Stimulated activated naive CD4-positive, alpha-beta T cell (primary cell): ENCODE measurements at regions not wholly inside any gene's neighbourhood (a gene's known extent, or its start where the extent isn't known, plus 50 kb on each side); places are given as distances from the start of the nearest gene placed in this dataset.
"Not testable (repeated sequence)": the region's sequence is repeated elsewhere in the genome, so short reads cannot be mapped to it uniquely, and the experiment has no call there.

ENCODE experiments used
- DNase-seq, 6 experiments: peaks; one replicate each; lab custom pipeline; 2025; lab: John Stamatoyannopoulos, UW

DNA sequence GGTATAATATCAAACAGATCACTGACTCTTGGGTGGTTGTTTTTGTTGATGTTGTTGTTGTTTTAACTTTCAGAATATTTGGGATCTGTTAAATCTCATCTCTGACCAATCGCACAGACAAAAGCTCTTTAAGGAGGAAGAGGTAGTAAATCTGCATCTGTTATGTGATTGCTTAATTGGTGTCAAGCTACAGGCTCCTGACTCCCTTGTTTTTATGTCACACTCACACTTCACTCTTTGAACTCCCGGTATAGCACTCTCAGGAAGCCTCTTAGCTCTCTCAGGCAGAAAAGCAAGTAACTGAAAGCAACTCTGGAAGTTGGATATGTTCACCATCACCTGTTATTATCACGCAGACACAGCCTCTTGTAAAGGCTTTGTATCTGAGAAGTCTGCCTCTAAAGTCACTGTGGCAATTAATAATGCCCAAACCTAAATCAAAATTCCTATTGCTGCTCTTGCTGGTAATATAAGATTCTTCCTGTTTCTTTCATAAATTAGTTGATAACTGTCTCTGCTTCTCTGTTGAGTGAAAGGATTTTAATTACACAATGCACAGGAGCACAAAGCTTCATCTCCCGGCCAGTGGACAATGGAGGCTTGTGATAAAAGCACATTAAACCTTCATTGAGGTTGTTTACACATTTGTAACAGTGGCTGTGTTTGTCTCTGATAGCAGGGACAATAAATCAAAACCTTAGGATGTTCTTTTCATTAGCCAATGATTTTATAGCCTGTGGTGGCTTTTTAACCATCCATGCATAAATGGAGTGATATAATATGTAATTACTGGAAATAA, 576.7 kb downstream of the MFSD1 start:
- no peak for DNase-seq

DNA sequence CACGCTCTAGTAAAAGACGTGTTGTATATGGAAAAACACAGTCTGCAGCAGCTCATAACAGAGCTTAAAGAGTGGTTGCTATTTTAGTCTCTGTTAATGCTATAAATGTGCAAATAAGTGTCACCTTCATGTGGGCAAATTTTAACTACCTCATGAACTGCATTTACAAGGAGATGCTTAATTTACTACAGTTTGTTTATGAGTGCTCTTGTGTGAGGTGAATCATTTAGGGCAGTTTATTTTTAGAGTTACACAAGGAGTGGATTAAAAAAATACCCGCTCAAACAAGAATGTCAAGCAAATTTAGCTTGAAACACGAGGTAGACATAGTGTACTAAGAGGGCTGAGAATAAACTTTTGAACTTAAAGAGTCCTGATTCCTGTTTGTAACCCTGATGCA, 579.0 kb downstream of the MFSD1 start:
- DNase-seq = no peak

DNA sequence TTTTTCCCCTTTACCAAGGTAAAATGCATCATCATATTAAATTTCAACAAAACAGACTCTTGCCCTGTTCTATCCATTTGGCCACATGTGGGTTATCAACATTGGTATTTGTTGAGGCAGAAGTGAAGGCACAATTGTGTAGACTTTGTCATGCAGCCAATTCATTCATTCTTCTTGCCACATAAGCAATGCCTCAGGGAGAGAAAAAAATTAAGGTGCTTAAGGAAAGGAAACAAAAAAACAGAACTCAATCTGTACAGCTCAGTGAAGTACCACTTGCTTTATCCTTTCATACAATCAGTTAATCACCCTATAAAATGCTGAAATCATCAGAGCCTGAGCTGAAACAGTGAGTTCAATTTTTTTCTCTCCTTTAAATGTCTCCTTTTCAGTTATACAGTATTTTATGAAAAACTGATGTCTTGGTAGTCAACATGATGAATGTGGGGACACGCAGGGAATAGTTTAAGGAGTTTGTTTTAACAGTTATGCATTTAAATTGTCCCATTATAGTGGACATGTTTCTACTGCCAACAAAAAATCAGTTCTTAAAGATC, 588.9 kb downstream of the MFSD1 start:
- no peak for DNase-seq

DNA sequence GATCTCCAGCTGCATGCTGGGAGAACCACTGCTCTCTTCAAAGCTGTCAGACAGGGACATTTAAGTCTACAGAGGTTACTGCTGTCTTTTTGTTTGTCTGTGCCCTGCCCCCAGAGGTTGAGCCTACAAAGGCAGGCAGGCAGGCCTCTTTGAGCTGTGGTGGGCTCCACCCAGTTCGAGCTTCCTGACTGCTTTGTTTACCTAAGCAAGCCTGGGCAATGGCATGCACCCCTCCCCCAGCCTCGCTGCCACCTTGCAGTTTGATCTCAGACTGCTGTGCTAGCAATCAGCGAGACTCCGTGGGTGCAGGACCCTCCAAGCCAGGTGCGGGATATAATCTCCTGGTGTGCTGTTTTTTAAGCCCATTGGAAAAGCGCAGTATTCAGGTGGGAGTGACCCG, 591.0 kb upstream of the IL12A start:
- DNase-seq = not testable (repeated sequence)

DNA sequence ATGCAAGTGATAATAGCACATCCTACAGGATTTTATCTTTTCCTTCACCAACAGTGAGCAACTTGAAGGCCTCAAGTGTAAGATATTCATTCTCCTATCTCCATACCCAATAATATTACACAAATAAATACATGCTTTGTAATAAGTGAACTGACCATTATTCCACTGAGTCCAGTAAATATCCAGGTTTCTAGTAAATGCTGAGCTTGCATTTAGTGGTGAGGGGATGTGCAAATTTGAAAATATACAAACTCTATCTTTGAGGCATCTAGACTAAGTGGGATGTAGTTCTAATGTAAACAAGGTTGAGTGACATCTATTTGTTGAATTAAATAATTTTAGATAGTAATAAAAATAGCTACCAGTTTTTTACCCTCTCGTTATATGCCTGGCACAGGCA, 587.6 kb upstream of the IL12A start:
- no peak for DNase-seq

DNA sequence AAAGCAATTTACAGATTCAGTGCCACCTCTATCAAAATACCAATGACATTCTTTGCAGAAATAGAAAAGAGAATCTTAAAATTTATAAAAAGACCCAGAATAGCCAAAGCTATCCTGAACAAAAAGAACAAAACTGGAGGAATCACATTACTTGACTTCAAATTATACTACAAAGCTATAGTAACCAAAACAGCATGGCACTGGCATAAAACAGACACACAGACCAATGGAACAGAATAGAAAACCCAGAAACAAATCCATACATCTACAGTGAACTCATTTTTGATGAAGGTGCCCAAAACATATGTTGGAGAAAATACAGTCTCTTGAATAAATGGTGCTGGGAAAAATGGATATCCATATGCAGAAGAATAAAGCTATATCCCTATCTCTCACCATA, 578.9 kb upstream of the IL12A start:
- not testable (repeated sequence) for DNase-seq

DNA sequence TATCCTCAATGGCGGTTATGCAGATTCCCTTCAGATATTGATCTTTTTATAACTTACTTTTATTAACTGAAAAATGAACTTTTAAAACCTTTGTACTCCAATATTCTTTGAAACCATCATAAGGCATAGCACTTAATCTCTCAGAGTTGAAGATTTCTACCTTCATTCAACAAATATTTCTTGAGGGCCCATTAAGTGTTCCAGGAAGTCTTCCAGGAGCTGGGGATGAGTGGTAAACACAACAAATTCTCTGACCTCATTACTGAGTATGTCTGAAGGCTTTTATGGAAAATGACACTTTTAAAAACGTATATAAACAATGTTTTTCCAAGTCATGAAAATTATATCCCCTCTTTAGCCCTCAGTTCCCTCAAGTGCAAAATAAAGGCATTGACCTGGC, 575.3 kb upstream of the IL12A start:
- no peak for DNase-seq

DNA sequence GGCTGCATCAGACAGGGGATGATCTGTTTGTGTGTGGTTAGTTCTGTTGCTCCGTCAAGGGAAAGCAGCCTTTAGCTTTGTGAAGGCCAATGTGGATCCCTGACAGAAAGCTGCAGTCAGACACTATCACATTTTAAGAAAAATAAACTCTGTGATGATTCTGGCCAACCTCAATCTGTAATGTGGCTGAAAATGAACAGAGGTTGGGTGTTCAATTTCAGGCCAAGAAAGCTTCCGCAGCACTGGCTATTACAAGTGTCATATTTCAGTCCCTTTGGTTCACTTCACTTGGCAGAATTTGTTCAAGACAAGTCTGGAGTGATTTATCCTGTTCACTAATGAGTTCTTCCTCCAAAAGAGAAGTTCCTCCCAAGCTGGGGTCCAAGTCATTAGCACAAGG, 571.8 kb upstream of the IL12A start:
- DNase-seq = no peak

DNA sequence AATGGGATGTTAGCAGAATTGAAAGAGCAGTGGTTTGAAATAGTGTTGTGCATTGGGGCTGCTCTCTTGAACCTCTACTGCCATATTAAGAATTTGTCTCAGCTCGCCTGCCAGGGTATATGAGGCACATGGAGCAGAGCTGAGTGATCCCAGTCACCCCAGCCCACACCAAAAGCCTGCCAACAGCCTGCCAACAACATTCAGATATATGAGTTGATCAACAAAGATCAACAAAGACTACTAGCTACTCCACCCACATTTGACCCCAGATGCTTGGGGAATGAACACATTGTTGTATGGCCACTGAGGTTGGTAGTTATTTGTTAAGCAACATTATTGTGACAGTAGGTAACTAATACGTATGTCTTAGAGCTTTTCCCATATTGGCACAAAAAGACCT, 570.9 kb upstream of the IL12A start:
- no peak for DNase-seq

DNA sequence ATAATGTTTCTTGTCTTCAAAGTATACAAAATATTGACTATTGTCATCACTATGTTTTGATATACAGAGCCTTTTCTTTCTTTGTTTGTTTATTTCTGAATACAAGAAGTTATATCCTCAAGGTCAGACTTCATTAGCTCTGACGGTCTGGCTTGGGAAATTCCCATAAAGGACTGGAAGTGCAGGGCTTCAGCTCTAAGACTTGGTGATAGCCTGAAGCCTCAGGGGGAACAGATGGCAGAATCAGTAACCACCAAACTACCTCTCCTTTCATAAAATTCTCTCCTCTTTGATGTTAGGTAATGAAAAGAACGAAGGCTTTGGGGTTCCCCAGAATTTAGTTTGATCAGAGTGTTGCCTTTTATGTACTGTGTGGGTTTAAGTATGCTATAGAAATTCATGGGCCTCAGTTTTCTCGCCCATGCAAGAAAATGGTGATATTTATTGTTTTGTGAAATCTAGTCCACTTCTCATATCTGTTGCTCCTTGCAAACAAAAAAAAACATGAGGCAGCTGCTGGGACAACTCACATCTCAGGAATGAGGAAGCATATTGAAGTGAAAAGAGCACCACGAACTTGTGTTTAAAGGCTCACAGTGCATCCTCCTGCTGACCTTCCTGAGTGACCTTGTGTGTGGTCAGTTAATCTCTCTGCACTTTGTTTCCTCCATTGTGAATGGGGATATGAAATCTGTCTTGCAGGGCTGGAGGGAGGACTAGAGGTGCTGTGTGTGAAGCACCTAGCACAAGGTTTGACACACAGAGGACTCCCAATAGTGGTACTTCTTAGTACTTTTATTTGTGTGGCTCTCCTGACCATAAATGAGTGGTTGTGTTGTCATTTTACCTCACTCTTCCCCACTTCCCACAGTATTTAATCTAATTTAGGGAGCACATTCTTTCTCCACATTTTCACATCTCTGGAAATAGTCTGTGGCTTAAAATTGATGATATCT, 569.8 kb upstream of the IL12A start:
- no peak for DNase-seq

DNA sequence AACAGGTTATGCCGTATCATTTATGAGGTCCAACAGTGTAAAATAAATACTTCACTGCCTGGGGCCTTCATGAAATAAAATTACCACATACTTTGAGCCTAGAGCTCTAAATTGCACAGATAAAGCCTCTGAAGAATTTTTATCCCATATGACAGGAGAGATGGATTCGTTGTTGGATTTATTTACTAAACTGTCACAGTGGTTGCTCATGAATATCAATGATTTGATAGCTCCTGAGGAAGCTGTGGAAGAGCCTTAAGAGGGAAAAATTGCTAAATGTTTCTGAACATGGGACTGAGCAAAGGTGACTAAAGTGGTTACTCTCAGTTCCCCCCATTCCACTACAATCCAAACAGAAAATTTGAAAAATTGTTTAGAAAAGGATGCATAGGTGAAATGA, 558.9 kb upstream of the IL12A start:
- no peak for DNase-seq

DNA sequence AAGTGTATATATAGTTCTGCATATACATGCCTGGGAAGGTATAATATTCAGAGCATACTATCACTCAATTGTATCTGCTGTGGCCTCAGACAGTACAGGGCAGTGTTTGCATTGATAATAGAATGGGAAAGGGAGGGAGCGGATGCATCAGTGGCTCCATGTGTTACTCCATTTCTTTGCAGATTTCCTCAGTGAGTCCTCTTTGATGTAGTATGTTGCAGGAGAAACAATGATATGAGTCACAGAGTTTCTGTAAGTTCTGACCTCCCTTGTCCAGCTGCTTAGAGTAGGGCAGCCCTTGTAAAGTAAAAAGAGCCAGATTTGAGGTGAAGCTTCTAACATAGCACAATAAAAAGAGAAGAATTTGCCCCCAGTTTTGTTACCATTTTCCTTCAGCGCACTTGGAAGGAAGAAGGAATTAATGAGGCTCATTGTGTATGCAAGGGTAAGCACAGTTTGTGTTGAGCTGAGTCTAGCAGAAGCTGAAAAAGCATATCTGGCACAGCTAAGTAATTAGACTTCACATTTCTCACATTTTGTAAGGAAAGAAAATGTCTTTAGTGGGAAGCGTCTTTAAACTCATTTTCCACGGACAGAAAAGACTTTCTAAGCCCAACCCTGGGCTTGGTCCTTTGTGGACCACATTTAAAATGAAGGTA, 555.8 kb upstream of the IL12A start:
- no peak for DNase-seq

DNA sequence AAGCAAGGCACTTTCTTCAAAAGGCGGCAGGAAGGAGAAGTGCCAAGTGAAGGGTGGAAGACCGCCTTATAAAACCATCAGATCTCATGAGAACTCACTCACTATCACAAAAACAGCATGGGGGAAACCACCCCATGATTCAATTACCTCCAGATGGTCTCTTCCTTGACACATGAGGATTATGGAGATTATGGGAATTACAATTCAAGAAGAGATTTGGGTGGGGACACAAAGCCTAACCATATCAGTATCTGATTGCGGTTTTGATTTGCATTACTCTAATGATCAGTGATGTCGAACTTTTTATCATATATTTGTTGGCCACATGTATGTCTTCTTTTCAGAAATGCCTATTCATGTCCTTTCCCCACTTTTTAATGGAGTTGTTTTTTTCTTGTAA, 549.3 kb upstream of the IL12A start:
- DNase-seq = no peak

DNA sequence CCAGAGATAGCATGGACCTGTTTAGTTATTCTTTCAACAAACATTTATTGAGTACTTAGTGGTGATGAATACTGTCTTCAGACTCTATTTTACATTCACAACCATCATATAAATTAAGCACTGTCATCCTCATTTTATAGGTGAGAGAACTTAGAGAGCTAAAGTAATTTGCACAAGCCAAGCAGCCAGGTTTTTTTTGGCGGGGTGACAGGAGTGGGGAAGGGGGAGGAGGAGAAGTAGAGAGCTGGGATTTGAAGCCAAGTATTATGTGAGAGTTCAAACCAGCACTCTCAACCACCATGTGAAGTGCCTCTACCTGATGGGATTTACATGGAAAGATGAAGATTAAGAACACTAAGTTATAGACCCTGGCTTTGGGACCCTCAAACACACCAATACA, 547.4 kb upstream of the IL12A start:
- no peak for DNase-seq

DNA sequence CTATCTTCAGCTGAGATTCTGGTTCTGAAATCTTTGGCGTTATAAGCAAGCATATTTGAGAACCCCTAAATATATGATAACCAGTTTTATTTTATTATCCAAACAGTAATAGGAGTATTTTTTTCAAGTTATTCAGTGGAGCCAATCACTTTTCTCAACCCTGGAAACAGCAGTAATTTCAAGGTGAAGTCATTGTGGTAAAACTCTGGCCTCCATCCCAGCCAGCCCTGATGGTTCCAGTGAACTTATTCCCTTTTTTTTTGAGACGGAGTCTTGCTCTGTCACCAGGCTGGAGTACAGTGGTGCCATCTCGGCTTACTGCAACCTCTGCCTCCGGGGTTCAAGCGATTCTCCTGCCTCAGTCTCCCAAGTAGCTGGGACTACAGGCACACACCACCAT, 545.4 kb upstream of the IL12A start:
- no peak for DNase-seq

DNA sequence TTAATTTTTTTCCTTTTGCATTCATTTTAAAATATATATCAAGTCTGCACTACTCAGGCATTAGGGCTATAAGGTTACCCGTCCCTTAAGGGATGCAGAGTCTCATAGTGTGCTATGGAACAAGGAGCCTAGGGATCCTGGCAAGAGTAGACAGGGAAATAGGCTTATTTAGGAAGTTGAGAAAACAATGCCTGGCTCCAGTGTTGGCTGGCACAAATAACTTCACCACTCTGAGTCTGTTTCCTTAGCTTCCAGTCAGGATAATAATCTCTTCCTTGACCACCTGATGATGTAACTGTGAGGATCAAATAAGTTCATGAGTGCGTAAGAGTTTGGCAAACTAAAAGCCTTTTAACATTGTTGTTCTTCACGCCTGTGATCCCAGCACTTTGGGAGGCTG, 540.8 kb upstream of the IL12A start:
- no peak for DNase-seq

DNA sequence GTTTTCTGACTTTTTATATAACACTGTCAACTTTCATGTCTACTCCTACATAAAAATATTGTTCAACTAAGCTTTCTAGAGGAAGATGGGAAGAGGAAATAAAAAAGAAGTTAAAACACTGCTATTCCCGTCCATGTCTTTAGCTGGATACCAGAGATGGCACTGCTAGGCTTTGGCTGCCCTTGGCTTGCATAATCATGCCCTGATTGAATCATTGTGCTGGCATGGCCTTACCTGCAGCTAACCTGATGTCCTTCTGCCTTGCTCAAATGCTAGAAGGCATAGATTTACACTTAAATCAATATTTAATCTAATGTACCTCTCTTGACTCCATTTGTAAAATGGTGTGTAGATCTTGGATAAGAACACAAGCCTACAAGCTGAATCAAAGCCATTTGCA, 539.7 kb upstream of the IL12A start:
- DNase-seq = no peak

DNA sequence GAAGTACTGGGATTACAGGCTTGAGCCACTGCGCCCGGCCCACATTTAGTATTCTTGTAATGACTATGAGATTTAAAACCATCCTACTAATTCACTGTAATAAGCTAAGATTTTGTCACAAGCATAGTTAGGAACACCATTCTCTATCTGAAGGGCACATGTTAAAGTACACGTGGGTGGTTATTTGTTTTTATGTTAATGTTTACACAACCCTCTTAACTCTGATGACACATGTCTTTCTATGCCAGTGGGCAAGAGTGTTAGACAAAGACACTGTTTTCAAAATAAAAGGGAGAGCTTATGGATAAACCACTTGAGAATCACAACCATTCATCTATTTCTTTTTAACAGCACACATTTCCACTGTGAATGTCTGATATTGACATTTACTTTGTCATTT, 537.6 kb upstream of the IL12A start:
- DNase-seq = no peak

DNA sequence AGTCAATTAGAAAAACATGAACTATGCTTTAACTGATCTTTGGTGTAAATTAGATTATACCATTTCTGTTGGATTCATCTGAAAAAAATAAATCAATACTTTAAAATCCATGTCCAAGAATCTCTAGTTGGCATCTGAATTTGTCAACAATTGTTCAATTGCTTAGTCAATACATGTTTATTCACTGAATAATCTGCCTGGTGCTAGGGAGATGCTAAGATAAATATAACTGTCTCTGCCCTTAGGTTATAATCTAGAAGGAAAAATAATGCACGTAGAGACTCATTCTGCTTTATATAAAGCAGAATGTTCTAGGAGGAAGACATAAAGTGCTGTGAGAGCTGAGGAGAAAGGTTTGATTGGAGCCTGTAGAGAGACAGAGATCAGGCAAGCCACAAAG, 537.2 kb upstream of the IL12A start:
- no peak for DNase-seq

DNA sequence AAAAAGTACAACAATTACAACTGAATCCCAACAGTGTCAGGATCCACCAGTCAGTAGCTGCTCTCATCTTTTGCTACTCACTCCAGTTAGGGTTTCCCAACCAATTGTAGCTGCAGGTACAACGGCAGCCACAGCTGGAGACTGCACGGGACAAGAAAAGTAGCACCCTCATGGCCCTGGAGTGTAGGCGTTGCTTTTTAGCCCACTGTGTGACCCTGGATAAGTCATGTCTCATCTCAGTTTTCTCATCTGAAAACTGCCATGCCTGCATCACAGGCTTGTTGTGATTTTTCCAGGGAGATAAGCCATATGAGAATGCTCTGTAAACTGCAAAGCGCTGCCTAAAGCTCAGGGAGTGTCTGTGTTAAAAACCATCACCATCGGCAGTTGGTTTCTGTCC, 535.6 kb upstream of the IL12A start:
- DNase-seq = no peak

DNA sequence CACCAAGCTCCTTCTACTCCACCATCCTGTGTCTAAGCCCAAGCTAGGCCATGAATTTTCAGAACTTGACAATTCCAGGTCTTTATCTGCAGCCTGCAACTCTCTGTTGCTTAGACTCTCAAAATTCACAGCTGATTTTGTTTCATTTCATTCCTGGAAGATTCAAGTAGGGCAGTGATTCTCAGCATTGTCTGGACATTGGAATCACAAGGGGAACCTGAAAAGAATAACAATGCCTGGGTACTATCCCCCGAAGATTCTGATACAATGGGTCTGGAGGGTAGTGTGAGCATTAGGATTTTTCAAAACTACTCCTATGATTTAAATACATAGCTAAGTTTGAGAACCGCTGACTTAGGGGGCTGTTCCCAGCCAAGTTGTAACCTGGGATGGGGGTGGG, 534.7 kb upstream of the IL12A start:
- DNase-seq = no peak

DNA sequence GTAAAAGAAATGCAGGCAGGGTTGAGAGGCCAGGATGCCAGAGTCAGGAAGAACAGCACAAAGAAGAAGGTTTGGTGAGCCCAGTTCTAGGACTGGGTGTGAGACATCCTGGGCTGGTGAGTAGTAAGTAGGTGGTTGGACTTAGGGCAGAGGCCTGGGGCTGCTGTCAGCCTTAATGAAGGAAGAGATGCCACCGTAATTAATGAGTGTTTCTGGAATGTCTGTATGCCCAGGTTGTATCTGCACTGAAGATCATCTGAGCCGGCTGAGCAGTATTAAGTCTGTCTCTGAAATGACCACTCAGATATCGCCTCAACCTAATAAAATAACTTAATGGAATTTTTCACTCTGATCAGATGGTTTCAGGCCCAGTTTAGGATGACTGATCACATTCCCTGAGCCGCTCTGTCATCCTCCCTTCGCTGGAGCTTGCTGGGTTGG, 532.9 kb upstream of the IL12A start:
- DNase-seq = no peak
